ENCODE measurements at regions not wholly inside any gene's neighbourhood (a gene's known extent, or its start where the extent isn't known, plus 50 kb on each side); places are given as distances from the start of the nearest gene placed in this dataset.

GRCh38 chr4:14667624-14668151 is 334.6 kb upstream of the CPEB2 start:
- H3K4me2 ChIP-seq, result no peak overlapping the region
- H4K20me1 ChIP-seq (ENCODE audit: insufficient read depth), result no peaks in the 10 kb centered on the region
- peak; percentile 1 to 77 for DNase-seq
- H3K9me3 ChIP-seq (ENCODE audit: insufficient read depth, low read depth), result no peaks in the 10 kb centered on the region
- intact Hi-C loops (cut with micrococcal nuclease; ENCODE audit: unreplicated experiment), result no loop called here
- H3K36me3 ChIP-seq (ENCODE audit: low read depth), result no peaks in the 10 kb centered on the region
- CTCF ChIA-PET, result interaction anchor here (0.7 kb wide), 1 partner anchor 9 kb away, joined by 7 read pairs; no protein-coding TSS in a partner anchor
- no TSS peak for BruUV-seq (replicated peaks)
- no peaks in the 10 kb centered on the region for H3F3A ChIP-seq (ENCODE audit: insufficient read depth, low read depth)
- H3K79me2 ChIP-seq (ENCODE audit: low read depth), result no peaks in the 10 kb centered on the region
- H3K9me2 ChIP-seq (ENCODE audit: insufficient read depth), result no peaks in the 10 kb centered on the region
- H3K4me1 ChIP-seq (replicated peaks; ENCODE audit: insufficient read depth), result peaks cover 6% of the 10 kb centered on the region; the same call in 1 of the 2 replicates
- TF ChIP-seq CTCF (conservative IDR thresholded peaks at IDR 0.05) (no peak), EZH2 (IDR thresholded peaks at IDR 0.05; ENCODE audit: low read depth) (no peak)
- H3K27ac ChIP-seq, result no peak overlapping the region
- POLR2A ChIA-PET (ENCODE audit: unreplicated experiment), result interaction anchor here (0.7 kb wide), 1 partner anchor 997 kb away, joined by 3 read pairs; no protein-coding TSS in a partner anchor
- no peaks in the 10 kb centered on the region for H3K27me3 ChIP-seq (ENCODE audit: insufficient read depth, low read depth)
- H2AFZ ChIP-seq, result no peak overlapping the region
- no peak overlapping the region for H3K4me3 ChIP-seq

- H2AFZ ChIP-seq, result no peak overlapping the region
- H3K27me3 ChIP-seq (ENCODE audit: insufficient read depth, low read depth), result no peaks in the 10 kb centered on the region
- no peaks in the 10 kb centered on the region for H3K36me3 ChIP-seq (ENCODE audit: low read depth)
- no peaks in the 10 kb centered on the region for H3F3A ChIP-seq (ENCODE audit: insufficient read depth, low read depth)
- no peaks in the 10 kb centered on the region for H3K79me2 ChIP-seq (ENCODE audit: low read depth)
- no peak for DNase-seq
- H3K9me3 ChIP-seq (ENCODE audit: insufficient read depth, low read depth), result no peaks in the 10 kb centered on the region
- peaks cover 6% of the 10 kb centered on the region; the same call in 1 of the 2 replicates for H3K4me1 ChIP-seq (replicated peaks; ENCODE audit: insufficient read depth)
- no peaks in the 10 kb centered on the region for H4K20me1 ChIP-seq (ENCODE audit: insufficient read depth)
- H3K27ac ChIP-seq, result no peak overlapping the region
- intact Hi-C loops (cut with micrococcal nuclease; ENCODE audit: unreplicated experiment), result no loop called here
- no peak for TF ChIP-seq CTCF (conservative IDR thresholded peaks at IDR 0.05)
- TF ChIP-seq EZH2 (IDR thresholded peaks at IDR 0.05; ENCODE audit: low read depth), result no peak
- no TSS peak for BruUV-seq (replicated peaks)
- no peak overlapping the region for H3K4me2 ChIP-seq
- H3K9me2 ChIP-seq (ENCODE audit: insufficient read depth), result no peaks in the 10 kb centered on the region
- H3K4me3 ChIP-seq, result no peak overlapping the region
- ChIA-PET CTCF (interaction anchor here (0.7 kb wide), 1 partner anchor 9 kb away, joined by 7 read pairs; no protein-coding TSS in a partner anchor), POLR2A (ENCODE audit: unreplicated experiment) (no interaction called here)
These were observed 334.0 kb upstream of the CPEB2 start for GRCh38 chr4:14668296-14668695.

- Histone ChIP-seq H3K36me3 (ENCODE audit: low read depth) (no peaks in the 10 kb centered on the region), H4K20me1 (ENCODE audit: insufficient read depth) (no peaks in the 10 kb centered on the region), H3K27ac (no peak overlapping the region), H3F3A (ENCODE audit: insufficient read depth, low read depth) (no peaks in the 10 kb centered on the region), H3K79me2 (ENCODE audit: low read depth) (no peaks in the 10 kb centered on the region), H3K27me3 (ENCODE audit: insufficient read depth, low read depth) (no peaks in the 10 kb centered on the region), H2AFZ (no peak overlapping the region), H3K4me3 (no peak overlapping the region), H3K9me2 (ENCODE audit: insufficient read depth) (no peaks in the 10 kb centered on the region), H3K9me3 (ENCODE audit: insufficient read depth, low read depth) (no peaks in the 10 kb centered on the region), H3K4me2 (no peak overlapping the region), H3K4me1 (replicated peaks; ENCODE audit: insufficient read depth) (peaks cover 6% of the 10 kb centered on the region; the same call in 1 of the 2 replicates)
- POLR2A ChIA-PET (ENCODE audit: unreplicated experiment), result no interaction called here
- CTCF ChIA-PET, result no interaction called here
- intact Hi-C loops (cut with micrococcal nuclease; ENCODE audit: unreplicated experiment), result no loop called here
- no peak for DNase-seq
- TF ChIP-seq EZH2 (IDR thresholded peaks at IDR 0.05; ENCODE audit: low read depth) (no peak), CTCF (conservative IDR thresholded peaks at IDR 0.05) (no peak)
- no TSS peak for BruUV-seq (replicated peaks)
These were observed 332.9 kb upstream of the CPEB2 start for GRCh38 chr4:14669371-14669770.
